Fibroblast of mammary gland (primary cell): ENCODE measurements at regions not wholly inside any gene's neighbourhood (a gene's known extent, or its start where the extent isn't known, plus 50 kb on each side); places are given as distances from the start of the nearest gene placed in this dataset.
"Not testable (repeated sequence)": the region's sequence is repeated elsewhere in the genome, so short reads cannot be mapped to it uniquely, and the experiment has no call there.

Source experiments
- DNase-seq: peaks from one replicate; pipeline ENCODE4 v3.0.0-alpha.2; 2010; ENCODE audit warnings: low read depth
- H3K4me3 ChIP-seq: 2 replicates; pipeline ENCODE4 v1.5.1; 2011; ENCODE audit warnings: low read depth, mild to moderate bottlenecking, low read length, moderate library complexity; ENCODE audit not compliant: control insufficient read depth
- TF ChIP-seq, protein P1 (sequence below): conservative IDR thresholded peaks from 2 replicates; pipeline ENCODE4 v1.5.1; 2011; ENCODE audit warnings: low read depth, low read length, inconsistent platforms; ENCODE audit not compliant: control insufficient read depth, insufficient read depth

DNA sequence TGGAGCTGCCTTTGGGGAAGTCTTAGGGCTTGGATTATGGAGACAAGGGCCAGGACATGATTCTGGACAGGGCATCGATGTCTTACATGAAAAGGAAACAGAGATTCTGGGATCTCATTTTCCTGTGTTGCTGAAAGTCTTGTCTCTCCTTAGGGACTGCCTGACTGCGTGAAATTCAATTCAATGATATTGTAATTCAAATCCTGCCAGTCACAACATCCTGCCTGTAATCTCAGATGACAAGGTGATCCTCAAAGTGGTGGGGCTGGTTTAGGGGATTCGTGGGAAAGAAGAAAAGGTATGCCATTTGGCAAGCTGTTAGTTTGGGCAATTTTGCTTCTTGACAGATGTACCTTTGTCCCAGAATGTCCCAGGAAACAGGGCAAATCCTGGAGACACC, 129.1 kb downstream of the KBTBD8 start:
- DNase-seq = no peak
- TF ChIP-seq, protein P1, sequence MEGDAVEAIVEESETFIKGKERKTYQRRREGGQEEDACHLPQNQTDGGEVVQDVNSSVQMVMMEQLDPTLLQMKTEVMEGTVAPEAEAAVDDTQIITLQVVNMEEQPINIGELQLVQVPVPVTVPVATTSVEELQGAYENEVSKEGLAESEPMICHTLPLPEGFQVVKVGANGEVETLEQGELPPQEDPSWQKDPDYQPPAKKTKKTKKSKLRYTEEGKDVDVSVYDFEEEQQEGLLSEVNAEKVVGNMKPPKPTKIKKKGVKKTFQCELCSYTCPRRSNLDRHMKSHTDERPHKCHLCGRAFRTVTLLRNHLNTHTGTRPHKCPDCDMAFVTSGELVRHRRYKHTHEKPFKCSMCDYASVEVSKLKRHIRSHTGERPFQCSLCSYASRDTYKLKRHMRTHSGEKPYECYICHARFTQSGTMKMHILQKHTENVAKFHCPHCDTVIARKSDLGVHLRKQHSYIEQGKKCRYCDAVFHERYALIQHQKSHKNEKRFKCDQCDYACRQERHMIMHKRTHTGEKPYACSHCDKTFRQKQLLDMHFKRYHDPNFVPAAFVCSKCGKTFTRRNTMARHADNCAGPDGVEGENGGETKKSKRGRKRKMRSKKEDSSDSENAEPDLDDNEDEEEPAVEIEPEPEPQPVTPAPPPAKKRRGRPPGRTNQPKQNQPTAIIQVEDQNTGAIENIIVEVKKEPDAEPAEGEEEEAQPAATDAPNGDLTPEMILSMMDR = no peak
- H3K4me3 ChIP-seq = no peak overlapping the region

DNA sequence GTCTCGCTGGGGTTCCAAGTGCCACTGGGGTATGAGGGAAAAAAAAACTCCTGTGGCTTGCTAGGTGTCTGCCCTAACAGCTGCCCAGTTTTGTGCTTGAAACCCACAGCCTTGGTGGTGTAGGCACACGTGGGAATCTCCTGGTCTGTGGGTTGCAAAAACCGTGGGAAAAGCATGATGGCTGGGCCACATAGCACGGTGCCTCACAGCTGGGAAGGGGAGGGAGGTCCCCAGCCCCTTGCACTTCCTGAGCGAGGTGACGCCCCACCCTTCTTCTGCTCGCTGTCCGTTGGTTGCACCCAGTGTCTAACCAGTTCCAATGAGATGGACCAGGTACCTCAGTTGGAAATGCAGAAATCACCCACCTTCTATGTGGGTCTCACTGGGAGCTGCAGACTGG, 144.3 kb downstream of the KBTBD8 start:
- no peak for DNase-seq
- TF ChIP-seq, protein P1 = no peak
- H3K4me3 ChIP-seq = no peak overlapping the region

DNA sequence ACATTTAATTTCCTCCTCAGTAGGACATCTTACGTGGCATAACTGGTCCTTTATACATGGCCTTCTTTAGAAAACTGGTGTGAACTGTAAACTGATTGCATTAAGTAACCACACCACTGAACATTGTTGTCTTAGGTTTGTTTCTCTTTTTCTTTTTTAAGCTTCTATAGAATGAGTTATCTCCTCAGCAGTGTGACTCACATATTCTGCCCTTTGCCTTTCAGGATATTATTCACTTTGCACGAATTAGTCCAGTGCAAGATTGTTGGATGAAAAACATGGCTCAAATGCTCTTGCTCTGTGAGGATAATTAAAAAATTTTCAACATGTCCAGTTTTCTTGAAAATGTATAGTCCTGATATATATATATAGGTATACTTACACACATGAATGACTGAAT, 147.6 kb downstream of the KBTBD8 start:
- no peak for DNase-seq
- no peak overlapping the region for H3K4me3 ChIP-seq
- TF ChIP-seq, protein P1 = no peak

DNA sequence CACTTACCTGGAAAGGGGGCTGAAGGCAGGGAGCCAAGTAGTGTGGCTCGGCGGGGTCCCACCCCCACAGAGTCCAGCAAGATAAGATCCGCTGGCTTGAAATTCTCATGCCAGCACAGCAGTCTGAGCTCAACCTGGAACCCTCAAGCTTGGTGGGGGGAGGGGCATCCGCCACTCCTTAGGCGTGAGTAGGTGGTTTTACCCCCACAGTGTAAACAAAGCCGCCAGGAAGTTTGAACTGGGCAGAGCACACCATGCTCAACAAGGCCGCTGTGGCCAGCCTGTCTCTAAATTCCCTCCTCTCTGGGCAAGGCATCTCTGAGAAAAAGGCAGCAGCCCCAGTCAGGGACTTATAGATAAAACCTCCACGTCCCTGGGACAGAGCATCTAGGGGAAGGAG, 156.3 kb downstream of the KBTBD8 start:
- no peak overlapping the region for H3K4me3 ChIP-seq
- DNase-seq = no peak
- TF ChIP-seq, protein P1 = no peak

DNA sequence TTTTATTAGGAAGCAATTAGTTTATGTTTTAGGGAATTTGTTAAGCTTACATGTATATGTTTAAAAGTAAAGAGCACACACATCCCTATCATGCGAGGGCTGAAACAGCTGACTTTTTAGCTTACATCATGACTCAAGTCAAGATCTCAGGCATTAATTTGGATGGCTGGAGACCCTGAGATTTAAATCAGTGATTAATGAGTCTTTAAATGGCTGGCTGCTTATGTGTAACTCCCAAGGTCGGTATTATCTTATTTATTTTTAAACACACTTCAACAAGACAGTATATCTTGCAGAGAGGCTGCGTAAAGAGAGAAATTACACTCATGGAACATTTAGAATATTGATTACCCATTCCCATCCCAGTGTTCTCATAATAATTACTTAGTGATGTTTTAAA, 169.4 kb downstream of the KBTBD8 start:
- no peak for DNase-seq
- TF ChIP-seq, protein P1 = no peak
- no peak overlapping the region for H3K4me3 ChIP-seq

DNA sequence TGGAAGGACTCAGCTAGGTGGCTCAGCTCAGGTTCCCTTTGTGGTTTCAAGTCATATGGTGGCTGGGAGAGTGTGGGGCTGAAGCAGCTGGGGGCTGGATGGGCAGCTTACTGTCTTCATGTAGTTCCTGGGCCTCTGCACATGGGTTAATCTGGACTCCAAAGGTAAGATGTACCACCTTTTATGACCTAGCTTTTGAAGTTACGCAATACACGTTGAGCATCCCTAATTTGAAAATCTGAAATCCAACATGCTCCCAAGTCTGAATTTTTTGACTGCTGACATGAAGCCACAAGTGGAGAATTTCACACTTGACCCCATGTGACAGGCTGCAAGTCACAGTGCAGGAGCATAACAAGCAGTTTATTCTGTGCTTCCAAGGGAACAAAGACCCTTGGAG, 173.7 kb downstream of the KBTBD8 start:
- no peak for DNase-seq
- no peak overlapping the region for H3K4me3 ChIP-seq
- TF ChIP-seq, protein P1 = no peak

DNA sequence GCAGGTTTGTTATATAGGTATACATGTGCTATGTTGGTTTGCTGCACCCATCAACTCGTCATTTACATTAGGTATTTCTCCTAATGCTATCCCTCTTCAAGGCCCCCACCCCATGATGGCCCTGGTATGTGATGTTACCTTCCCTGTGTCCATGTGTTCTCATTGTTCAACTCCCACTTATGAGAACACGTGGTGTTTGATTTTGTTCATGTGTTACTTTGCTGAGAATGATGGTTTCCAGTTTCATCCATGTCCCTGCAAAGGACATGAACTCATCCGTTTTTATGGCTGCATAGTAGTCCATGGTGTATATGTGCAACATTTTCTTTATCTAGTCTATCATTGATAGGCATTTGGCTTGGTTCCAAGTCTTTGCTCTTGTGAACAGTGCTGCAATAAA, 175.0 kb downstream of the KBTBD8 start:
- not testable (repeated sequence) for H3K4me3 ChIP-seq, DNase-seq

DNA sequence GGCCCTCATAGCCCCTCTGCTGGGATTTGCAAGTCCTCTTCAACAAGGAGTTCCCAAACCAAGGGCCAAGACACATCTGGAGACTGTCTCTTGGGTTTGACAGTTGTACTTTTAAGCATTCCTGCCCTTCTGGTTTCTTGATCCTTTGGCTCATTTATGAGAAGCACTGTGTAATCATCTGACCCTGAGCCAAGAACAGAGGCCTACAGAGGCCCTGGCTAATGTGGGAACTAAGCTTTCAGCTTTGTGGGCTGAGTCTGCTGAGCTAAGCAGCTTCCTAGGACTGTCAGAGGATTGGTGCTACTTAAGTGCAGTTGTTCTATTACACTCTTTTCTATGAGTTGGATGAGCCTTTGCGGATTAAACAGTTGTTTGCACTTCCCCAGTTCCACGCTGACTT, 178.3 kb downstream of the KBTBD8 start:
- TF ChIP-seq, protein P1 = no peak
- H3K4me3 ChIP-seq = no peak overlapping the region
- DNase-seq = no peak
